IMR-90 (cell line): ENCODE measurements at regions not wholly inside any gene's neighbourhood (a gene's known extent, or its start where the extent isn't known, plus 50 kb on each side); places are given as distances from the start of the nearest gene placed in this dataset.

Source experiments
- ATAC-seq: fragments of 200-7000 bp; cut with Tn5 transposase; 2 replicates; pipeline ENCODE4 v1.9.1; 2020; ENCODE audit warnings: low read depth, mild to moderate bottlenecking, moderate library complexity
- BruUV-seq: library from RNA; stranded (reverse); fragments of 400-500 nt; replicated peaks from 2 replicates; lab custom pipeline; 2021; lab: Mats Ljungman, UMichigan
- CTCF ChIA-PET: fragments of 300-600 bp; formaldehyde crosslinking; extraction: SDS; loops from one replicate; lab custom pipeline; 2021; ENCODE audit warnings: antibody characterized with exemption; lab: Yijun Ruan, JAX
- POLR2A ChIA-PET: fragments of 300-600 bp; sonication (Branson Sonifier 250); formaldehyde crosslinking; loops from one replicate; lab custom pipeline; 2022; ENCODE audit warnings: antibody characterized with exemption; ENCODE audit not compliant: unreplicated experiment; lab: Charles Lee
- DNase-seq: peaks from one replicate; pipeline ENCODE4 v3.0.0; 2013
- H2AFZ ChIP-seq: replicated peaks from 2 replicates; pipeline ENCODE3; 2013; ENCODE audit warnings: low read length, mild to moderate bottlenecking; ENCODE audit not compliant: poor library complexity
- H2AK5ac ChIP-seq: 2 replicates; pipeline ENCODE4 v1.6.1; 2013; ENCODE audit warnings: low read depth, low read length, inconsistent platforms
- H2AK9ac ChIP-seq: replicated peaks from 2 replicates; pipeline ENCODE3; 2013; ENCODE audit warnings: mild to moderate bottlenecking, low read depth, low read length, moderate library complexity; ENCODE audit not compliant: poor library complexity
- H2BK120ac ChIP-seq: 2 replicates; pipeline ENCODE4 v1.6.1; 2013; ENCODE audit warnings: low read depth, low read length, inconsistent platforms
- H2BK15ac ChIP-seq: 3 replicates; pipeline ENCODE4 v1.6.1; 2013; ENCODE audit warnings: low read depth, low read length, inconsistent platforms
- H2BK20ac ChIP-seq: 2 replicates; pipeline ENCODE4 v1.6.1; 2013; ENCODE audit warnings: low read depth, mild to moderate bottlenecking, inconsistent platforms, low read length, moderate library complexity
- H2BK5ac ChIP-seq: 2 replicates; pipeline ENCODE4 v1.6.1; 2013; ENCODE audit warnings: mild to moderate bottlenecking, low read depth, low read length, inconsistent platforms; ENCODE audit not compliant: poor library complexity, severe bottlenecking
- H3K14ac ChIP-seq: replicated peaks from 2 replicates; pipeline ENCODE4 v1.6.1; 2013; ENCODE audit warnings: low read depth, low read length, inconsistent platforms
- H3K18ac ChIP-seq: 2 replicates; pipeline ENCODE4 v1.6.1; 2013; ENCODE audit warnings: low read depth, low read length, control low read depth
- H3K23ac ChIP-seq: 2 replicates; pipeline ENCODE4 v1.6.1; 2013; ENCODE audit warnings: low read depth, low read length, inconsistent platforms
- H3K27ac ChIP-seq: 2 replicates; pipeline ENCODE4 v1.5.1; 2013; ENCODE audit warnings: mild to moderate bottlenecking, control low read depth, low read length; ENCODE audit not compliant: insufficient read depth
- H3K27me3 ChIP-seq: 2 replicates; pipeline ENCODE4 v1.6.1; 2013; ENCODE audit warnings: low read length; ENCODE audit not compliant: control insufficient read depth, insufficient read depth
- H3K36me3 ChIP-seq: 2 replicates; pipeline ENCODE4 v1.6.1; 2013; ENCODE audit warnings: low read length, mixed read lengths; ENCODE audit not compliant: control insufficient read depth, insufficient read depth
- H3K4ac ChIP-seq: 2 replicates; pipeline ENCODE4 v1.6.1; 2013; ENCODE audit warnings: low read depth, low read length, inconsistent platforms
- H3K4me1 ChIP-seq: 2 replicates; pipeline ENCODE4 v1.6.1; 2013; ENCODE audit warnings: low read length, mixed read lengths; ENCODE audit not compliant: control insufficient read depth, insufficient read depth
- H3K4me2 ChIP-seq: 2 replicates; pipeline ENCODE4 v1.6.1; 2013; ENCODE audit warnings: low read depth, mild to moderate bottlenecking, control low read depth, low read length, moderate library complexity
- H3K4me3 ChIP-seq: 2 replicates; pipeline ENCODE4 v1.5.1; 2013; ENCODE audit warnings: low read depth, mild to moderate bottlenecking, control low read depth, low read length, moderate library complexity; ENCODE audit not compliant: insufficient read depth
- H3K56ac ChIP-seq: 2 replicates; pipeline ENCODE4 v1.6.1; 2013; ENCODE audit warnings: low read length, inconsistent platforms; ENCODE audit not compliant: insufficient read depth; ENCODE audit errors: extremely low read depth
- H3K79me1 ChIP-seq, 2 experiments: 2 replicates each; pipeline ENCODE4 v1.6.1; 2013; ENCODE audit warnings: low read length in 2 of 2, inconsistent platforms in 1 of 2, low read depth in 1 of 2
- H3K9ac ChIP-seq: 2 replicates; pipeline ENCODE4 v1.6.1; 2013; ENCODE audit warnings: low read depth, low read length, control low read depth
- H3K9me1 ChIP-seq: 2 replicates; pipeline ENCODE4 v1.6.1; 2013; ENCODE audit warnings: low read length, inconsistent platforms; ENCODE audit not compliant: insufficient read depth
- H3K9me3 ChIP-seq: 2 replicates; pipeline ENCODE4 v1.6.1; 2013; ENCODE audit warnings: low read length; ENCODE audit not compliant: control insufficient read depth, insufficient read depth
- H4K20me1 ChIP-seq: 2 replicates; pipeline ENCODE4 v1.6.1; 2013; ENCODE audit warnings: low read length, inconsistent platforms; ENCODE audit not compliant: insufficient read depth
- H4K5ac ChIP-seq: 2 replicates; pipeline ENCODE4 v1.6.1; 2013; ENCODE audit warnings: mild to moderate bottlenecking, low read depth, low read length, control low read depth
- H4K8ac ChIP-seq, 2 experiments: 2 replicates each; pipeline ENCODE4 v1.6.1; 2013; ENCODE audit warnings: low read depth in 2 of 2, low read length in 2 of 2, control low read depth in 1 of 2, inconsistent platforms in 1 of 2
- H4K91ac ChIP-seq: 2 replicates; pipeline ENCODE4 v1.6.1; 2013; ENCODE audit warnings: low read depth, low read length, inconsistent platforms; ENCODE audit not compliant: insufficient read depth
- BHLHE40 ChIP-seq: fragments of 150-350 bp; IDR thresholded peaks from 2 replicates; pipeline ENCODE4 v1.6.1; 2016; ENCODE audit warnings: mild to moderate bottlenecking, low read depth, low read length
- CEBPB ChIP-seq: IDR thresholded peaks from 2 replicates; pipeline ENCODE4 v1.6.1; 2012; ENCODE audit warnings: low read depth, low read length, improper control_type of control experiment
- CHD1 ChIP-seq: IDR thresholded peaks from 2 replicates; pipeline ENCODE4 v1.6.1; 2012; ENCODE audit warnings: low read depth, low read length, improper control_type of control experiment
- FOS ChIP-seq: fragments of 150-350 bp; IDR thresholded peaks from 2 replicates; pipeline ENCODE4 v1.6.1; 2016; ENCODE audit warnings: low read depth, low read length
- MAFK ChIP-seq: IDR thresholded peaks from 2 replicates; pipeline ENCODE4 v1.6.1; 2012; ENCODE audit warnings: low read depth, low read length, improper control_type of control experiment
- NFE2L2 ChIP-seq: fragments of 150-350 bp; IDR thresholded peaks from 2 replicates; pipeline ENCODE4 v1.6.1; 2016; ENCODE audit warnings: low read depth, mild to moderate bottlenecking, low read length
- POLR2A ChIP-seq: IDR thresholded peaks from 2 replicates; pipeline ENCODE4 v1.6.1; 2012; ENCODE audit warnings: mild to moderate bottlenecking, low read depth, low read length
- RAD21 ChIP-seq: IDR thresholded peaks from 2 replicates; pipeline ENCODE4 v1.6.1; 2012; ENCODE audit warnings: low read length, improper control_type of control experiment
- RCOR1 ChIP-seq: IDR thresholded peaks from 2 replicates; pipeline ENCODE4 v1.6.1; 2012; ENCODE audit warnings: mild to moderate bottlenecking, low read length, improper control_type of control experiment; ENCODE audit not compliant: insufficient replicate concordance
- RFX5 ChIP-seq: IDR thresholded peaks from 2 replicates; pipeline ENCODE4 v1.8.0; 2012; ENCODE audit warnings: low read depth, mild to moderate bottlenecking, low read length, moderate library complexity
- SMC3 ChIP-seq: fragments of 150-350 bp; IDR thresholded peaks from 2 replicates; pipeline ENCODE4 v1.6.1; 2016; ENCODE audit warnings: low read depth, mild to moderate bottlenecking, antibody characterized with exemption, low read length, moderate library complexity
- dilution Hi-C: fragments of 300-500 bp; cut with HindIII; formaldehyde crosslinking; loops from one replicate; pipeline ENCODE4 v1.14.3; 2018; ENCODE audit warnings: low sequenced_read_pairs; ENCODE audit not compliant: unreplicated experiment
- in situ Hi-C: fragments of 300-500 bp; cut with MboI; formaldehyde crosslinking; loops from 3 replicates; pipeline ENCODE4 v1.14.3; 2019; ENCODE audit warnings: low sequenced_read_pairs, inconsistent platforms, mixed read lengths
- intact Hi-C: fragments of 100-400 bp; cut with micrococcal nuclease; formaldehyde crosslinking; loops from 2 replicates; pipeline ENCODE4 v1.10.0; 2022
- TF ChIP-seq, protein P1 (sequence below): fragments of 150-350 bp; IDR thresholded peaks from 2 replicates; pipeline ENCODE4 v1.6.1; 2017; ENCODE audit warnings: mild to moderate bottlenecking, antibody characterized with exemption, low read length, low read depth
- TF ChIP-seq, protein P2 (sequence below): fragments of 150-350 bp; IDR thresholded peaks from 2 replicates; pipeline ENCODE4 v1.6.1; 2016; ENCODE audit warnings: low read depth, mild to moderate bottlenecking, low read length, moderate library complexity, borderline replicate concordance

DNA sequence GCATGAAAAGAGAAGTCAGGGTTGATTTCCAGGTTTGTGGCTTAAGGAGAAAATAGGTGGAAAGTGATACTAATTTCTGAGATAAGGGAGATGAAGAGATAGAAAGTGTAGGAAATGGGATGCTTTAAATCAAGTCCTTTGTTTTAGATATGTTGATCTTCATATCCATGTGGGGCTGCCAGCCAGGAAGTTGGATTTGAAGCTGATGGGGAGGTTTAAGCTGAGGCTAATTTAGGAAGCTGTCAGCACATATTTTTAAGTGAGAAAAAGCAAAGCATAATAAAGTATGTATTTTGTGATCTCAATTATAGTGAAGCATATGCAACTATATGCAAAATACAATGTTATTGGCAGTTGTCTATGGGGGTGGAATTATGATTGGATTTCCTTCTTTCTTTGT, 428.4 kb downstream of the CSNK1G3 start:
- no peak overlapping the region for H2BK120ac ChIP-seq
- no peak overlapping the region for H3K4ac ChIP-seq
- in situ Hi-C loops (no loop called here), dilution Hi-C loops (no loop called here), intact Hi-C loops (no loop called here)
- no peak overlapping the region for H3K18ac ChIP-seq
- no peak overlapping the region for H2AK9ac ChIP-seq
- no peak overlapping the region for H2BK20ac ChIP-seq
- no peak overlapping the region for H3K4me3 ChIP-seq
- H4K5ac ChIP-seq, result no peak overlapping the region
- no peaks in the 10 kb centered on the region for H3K9me1 ChIP-seq
- no peak overlapping the region for H2BK5ac ChIP-seq
- H4K20me1 ChIP-seq, result no peaks in the 10 kb centered on the region
- H3K56ac ChIP-seq, result no peak overlapping the region
- no peak overlapping the region for H3K4me2 ChIP-seq
- no peak for TF ChIP-seq BHLHE40
- no peak for TF ChIP-seq CHD1
- no peak for TF ChIP-seq MAFK
- TF ChIP-seq NFE2L2, result no peak
- TF ChIP-seq CEBPB, result no peak
- no peak for TF ChIP-seq FOS
- TF ChIP-seq, protein P1, sequence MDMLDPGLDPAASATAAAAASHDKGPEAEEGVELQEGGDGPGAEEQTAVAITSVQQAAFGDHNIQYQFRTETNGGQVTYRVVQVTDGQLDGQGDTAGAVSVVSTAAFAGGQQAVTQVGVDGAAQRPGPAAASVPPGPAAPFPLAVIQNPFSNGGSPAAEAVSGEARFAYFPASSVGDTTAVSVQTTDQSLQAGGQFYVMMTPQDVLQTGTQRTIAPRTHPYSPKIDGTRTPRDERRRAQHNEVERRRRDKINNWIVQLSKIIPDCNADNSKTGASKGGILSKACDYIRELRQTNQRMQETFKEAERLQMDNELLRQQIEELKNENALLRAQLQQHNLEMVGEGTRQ, result no peak
- no peak for TF ChIP-seq RFX5
- TF ChIP-seq SMC3, result no peak
- TF ChIP-seq RAD21, result no peak
- TF ChIP-seq RCOR1, result no peak
- no peak for TF ChIP-seq POLR2A
- TF ChIP-seq, protein P2, sequence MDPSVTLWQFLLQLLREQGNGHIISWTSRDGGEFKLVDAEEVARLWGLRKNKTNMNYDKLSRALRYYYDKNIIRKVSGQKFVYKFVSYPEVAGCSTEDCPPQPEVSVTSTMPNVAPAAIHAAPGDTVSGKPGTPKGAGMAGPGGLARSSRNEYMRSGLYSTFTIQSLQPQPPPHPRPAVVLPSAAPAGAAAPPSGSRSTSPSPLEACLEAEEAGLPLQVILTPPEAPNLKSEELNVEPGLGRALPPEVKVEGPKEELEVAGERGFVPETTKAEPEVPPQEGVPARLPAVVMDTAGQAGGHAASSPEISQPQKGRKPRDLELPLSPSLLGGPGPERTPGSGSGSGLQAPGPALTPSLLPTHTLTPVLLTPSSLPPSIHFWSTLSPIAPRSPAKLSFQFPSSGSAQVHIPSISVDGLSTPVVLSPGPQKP, result no peak
- H2AK5ac ChIP-seq, result no peak overlapping the region
- no peaks in the 10 kb centered on the region for H3K79me1 ChIP-seq
- CTCF ChIA-PET, result no interaction called here
- H3K36me3 ChIP-seq, result no peaks in the 10 kb centered on the region
- no peak overlapping the region for H4K8ac ChIP-seq
- POLR2A ChIA-PET, result no interaction called here
- no TSS peak for BruUV-seq
- H3K23ac ChIP-seq, result no peak overlapping the region
- DNase-seq (no peak), ATAC-seq (no peak)
- H2AFZ ChIP-seq, result no peak overlapping the region
- no peak overlapping the region for H3K14ac ChIP-seq
- H3K9ac ChIP-seq, result no peak overlapping the region
- H4K91ac ChIP-seq, result no peak overlapping the region
- no peaks in the 10 kb centered on the region for H3K4me1 ChIP-seq
- peaks cover 2% of the 10 kb centered on the region; the same call in 1 of the 2 replicates for H3K27me3 ChIP-seq
- no peak overlapping the region for H2BK15ac ChIP-seq
- no peak overlapping the region for H3K27ac ChIP-seq
- peaks cover 14% of the 10 kb centered on the region for H3K9me3 ChIP-seq
